Lung microvascular endothelial cell (primary cell): ENCODE measurements at regions not wholly inside any gene's neighbourhood (a gene's known extent, or its start where the extent isn't known, plus 50 kb on each side); places are given as distances from the start of the nearest gene placed in this dataset.
A peak's percentile ranks its signal among the peaks of the same experiment; 100 is the strongest.

Source experiments
- DNase-seq, 2 donors: peaks; one replicate each; pipeline versions ENCODE4 v3.0.0 to v3.0.0-alpha.2; 2010; ENCODE audit warnings: low read depth in 2 of 2

DNA sequence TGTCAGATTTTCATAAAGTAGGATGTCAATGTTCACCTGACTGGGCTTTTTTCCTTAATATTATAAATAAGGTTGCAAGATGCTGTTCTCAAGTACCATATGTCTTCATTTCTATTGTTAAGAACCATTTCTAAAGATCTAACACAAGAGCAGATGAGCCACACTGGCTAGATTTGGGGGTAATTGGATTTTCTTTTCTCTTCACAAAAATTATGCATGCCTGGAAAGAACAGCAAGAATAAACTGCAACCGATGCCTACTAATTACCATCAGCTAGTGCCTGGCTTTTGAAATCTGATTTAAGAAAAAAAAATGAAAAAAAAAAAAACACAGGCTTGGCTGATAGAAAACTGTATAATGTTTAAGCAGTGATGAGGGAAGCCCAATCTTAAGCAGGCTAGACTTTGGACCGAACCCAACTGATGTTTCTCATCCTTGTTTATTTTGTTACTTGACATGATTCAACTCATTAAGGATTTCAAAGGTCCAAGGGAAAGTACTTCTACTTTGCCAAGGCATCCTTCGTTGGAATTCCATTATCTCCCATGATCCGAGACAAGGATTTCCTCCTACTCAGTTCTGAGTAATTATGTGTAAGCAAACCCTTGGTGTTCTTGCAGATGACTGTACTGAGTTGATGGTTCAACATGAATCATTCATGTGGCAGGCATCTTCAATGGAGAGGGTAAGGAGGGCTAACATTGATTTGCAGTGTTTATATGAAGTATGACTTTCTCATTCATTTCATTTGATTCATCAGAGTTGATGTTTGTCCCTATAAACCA lies 300.5 kb downstream of the SPRY2 start:
- peak in 1 of 2 donors; percentile 97 for DNase-seq

DNA sequence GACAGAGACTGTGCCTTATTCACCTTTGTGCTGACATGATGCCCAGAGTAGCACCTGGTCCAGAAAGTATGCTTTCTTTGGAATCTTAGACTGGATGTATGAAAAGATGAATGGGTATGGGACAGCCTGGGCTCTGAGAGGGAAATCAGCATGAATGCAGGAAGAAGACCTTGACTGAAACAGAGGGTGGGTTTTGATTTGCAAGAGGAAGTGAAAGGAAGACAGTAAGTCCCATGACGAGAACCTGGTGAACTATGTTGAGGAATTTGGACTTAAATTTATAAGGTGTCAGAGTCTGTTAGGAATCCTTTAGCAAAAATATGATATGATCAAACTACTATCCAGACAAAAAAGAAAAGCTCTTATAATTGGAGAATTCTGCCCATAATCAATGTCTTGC lies 301.9 kb downstream of the SPRY2 start:
- DNase-seq: no peak

DNA sequence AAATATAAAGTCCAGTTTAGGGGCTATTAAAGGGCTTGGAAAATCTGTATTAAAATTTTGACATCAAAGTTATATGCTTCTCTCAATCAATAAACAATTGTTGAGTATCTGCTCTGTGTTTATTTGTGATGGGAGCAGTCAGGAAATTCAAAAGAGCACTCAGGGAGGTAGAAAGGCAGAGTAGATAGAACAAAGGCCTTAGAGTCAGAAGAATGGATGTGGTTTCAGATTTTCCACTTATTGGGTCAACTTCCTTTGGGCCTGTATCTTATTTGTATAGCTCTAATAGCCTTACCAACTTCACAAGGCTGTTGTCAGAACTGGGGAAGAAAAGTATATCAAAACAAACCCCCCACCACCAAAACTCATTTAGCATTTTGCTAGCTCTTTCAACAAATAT lies 302.6 kb downstream of the SPRY2 start:
- DNase-seq: peak in 1 of 2 donors; percentile 39

DNA sequence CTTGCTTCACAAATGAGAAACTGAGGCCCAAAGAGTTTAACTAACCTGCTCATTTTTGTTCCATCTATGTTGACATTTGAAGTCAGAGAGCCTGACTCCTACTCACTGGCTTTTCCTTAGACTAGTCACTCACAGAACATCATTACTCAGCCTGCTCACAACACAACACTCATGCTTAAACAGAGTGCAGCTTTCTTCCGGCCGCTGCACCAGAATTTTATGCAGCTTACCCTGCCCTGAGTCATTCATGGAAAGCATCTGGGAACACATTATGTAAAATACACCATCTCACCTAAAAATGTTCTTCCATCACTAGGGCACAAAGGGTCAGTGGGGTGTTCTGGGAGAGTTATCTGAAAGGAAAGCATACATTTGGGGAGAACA lies 303.4 kb downstream of the SPRY2 start:
- peak; percentile 6 to 93 for DNase-seq

DNA sequence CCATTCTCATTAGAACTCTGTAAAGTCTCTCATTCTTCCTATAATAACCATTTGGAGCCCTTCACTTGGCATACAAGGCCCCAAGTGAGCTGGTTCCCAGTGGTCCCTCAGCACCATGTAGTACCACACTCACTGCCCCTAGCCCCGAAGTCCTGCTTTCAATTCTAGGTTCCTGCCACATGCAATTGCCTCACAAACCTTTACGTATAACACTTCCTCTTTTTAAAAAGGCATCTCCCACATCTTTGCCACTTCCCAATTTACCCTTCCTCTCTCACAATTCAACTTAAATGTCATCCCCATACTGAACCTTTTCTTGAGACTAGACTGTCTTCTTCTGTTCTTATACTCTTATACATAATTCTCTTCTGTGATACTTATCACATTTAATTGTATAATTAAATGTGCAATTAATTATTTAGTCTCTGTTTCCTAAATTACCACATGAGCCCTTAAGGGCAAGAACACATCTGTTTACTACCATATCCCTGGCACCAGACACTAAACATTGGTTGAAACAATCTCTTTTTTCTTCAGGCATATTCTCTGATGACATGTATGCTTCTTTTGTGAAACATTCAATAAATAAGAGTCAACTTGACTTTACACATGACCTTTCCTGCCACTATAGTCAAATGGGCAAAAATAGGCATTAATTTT lies 304.0 kb downstream of the SPRY2 start:
- DNase-seq: no peak

DNA sequence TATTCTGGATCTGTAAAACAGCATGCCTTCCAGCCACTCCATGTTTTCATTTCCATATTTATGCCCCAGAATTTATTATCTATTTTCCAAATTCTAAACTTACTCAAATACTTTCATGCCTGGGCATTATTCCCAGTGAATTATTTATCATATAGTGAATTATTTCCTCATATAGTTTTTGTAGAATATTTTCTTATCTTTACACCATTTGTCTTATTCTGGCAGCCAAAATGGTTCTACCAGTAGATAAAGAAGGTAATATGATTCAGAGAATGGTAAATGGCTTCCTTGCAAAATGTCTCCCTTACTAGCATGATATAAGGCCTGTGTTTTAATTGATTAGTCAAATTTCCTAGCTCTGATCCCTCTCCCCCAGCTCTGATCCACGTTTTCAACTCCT lies 305.8 kb downstream of the SPRY2 start:
- no peak for DNase-seq

DNA sequence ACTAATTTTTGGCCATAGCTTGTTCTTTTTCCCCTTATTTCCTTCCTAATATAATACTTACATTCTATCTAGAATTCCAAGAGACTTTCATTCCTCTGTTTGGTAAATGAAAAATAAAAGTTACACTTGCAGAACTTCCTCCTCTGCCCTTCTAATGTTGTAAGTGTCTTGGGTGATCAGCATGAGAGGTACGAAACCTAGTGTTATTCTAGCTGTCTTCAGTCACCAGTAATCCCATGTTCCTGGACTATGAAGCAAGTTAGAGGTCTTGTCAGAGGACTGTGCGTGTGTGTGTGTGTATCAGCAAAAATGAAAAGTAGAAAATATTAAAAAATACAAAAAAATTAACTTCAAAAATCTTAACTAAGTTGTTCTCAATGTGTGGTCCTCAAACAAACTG lies 307.0 kb downstream of the SPRY2 start:
- DNase-seq: no peak

DNA sequence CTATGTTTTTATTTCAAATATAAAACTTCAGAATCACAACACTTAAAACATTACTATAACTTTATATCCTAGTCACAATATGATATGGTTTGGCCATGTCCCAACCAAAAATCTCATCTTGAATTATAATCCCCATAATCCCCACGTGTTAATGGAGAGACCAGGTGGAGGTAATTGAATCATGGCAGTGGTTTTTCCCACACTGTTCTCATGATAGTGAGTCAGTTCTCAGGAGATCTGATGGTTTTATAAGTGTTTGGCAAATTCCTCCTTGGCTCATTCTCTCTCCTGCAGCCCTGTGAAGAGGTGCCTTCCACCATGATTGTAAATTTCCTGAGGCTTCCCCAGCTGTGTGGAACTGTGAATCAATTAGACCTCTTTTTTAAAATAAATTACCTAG lies 307.6 kb downstream of the SPRY2 start:
- DNase-seq: no peak

DNA sequence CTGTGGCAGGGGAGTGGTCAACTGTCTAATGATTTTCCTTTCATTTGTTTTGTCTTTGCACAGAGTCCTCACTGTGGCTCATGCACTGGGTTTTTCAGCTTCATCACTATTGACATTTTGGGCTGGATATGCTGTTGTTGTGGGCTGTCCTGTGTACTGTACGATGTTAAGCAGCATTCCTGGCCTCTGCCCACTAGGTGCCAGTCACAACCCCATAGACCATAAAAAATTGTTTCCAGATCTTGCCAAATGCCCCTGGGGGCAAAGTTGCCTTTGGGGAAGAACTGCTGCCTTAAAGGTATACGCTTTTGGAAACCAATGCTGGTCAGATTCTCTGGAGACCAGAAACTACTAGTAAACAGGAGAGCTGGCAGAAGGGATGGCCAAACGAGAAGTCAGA lies 310.4 kb downstream of the SPRY2 start:
- peak; percentile 48 to 53 for DNase-seq

DNA sequence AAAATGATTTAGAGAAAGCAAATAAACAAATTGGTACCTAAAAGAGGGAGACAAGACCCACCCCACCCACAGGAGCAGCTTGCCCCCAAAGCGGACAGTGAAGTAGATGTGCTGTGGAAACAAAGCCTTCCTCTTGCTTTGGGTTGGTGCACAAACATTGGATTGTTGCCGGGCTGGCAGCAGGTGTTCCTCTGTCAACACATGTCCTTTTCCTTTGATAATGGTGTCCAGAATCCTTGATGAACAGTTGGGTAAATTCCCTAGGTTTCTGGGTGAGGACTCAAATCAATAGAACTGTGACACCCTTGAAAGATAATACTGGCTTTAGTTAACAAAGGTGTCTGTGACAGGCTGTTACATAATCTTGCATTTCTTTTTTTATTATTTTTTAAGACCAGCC lies 311.8 kb downstream of the SPRY2 start:
- no peak for DNase-seq

DNA sequence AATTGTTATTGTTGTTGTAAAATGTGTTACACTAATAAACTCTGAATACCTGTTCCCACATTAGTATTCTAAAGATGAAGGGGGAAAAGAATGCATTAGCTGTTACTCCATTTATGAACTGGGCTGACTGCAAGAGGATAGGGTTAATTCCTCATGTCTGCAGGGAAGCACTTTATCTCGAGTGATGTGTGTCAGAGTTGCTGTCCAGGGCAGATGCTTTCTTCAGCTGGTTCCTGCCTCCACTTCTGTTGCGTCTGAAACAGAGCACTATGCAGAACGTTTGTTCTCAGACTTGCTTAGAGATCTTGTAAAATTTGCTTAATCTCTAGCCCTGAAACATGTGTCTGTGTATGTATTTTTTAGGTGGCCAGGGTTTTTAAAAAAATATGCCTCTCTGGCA lies 318.8 kb downstream of the SPRY2 start:
- DNase-seq: no peak

DNA sequence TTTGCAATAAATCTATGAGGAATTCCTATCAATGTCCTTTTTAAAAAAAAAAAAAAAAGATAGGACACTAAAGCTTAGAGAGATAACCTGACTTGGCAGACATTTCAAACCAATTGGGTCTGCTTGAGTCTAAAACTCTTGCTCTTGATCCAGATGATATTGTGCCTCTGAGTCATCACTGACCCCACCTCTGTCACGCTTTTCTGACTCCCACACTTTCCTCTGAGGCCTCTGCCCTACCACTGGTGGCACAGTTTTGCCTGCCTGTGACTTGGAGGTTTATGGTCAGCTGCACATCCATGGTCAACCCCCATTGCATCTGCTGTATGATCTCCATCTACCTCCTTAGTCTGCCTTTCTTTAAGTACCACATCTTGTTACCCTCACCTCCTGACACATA lies 328.7 kb downstream of the SPRY2 start:
- peak; percentile 20 to 26 for DNase-seq

DNA sequence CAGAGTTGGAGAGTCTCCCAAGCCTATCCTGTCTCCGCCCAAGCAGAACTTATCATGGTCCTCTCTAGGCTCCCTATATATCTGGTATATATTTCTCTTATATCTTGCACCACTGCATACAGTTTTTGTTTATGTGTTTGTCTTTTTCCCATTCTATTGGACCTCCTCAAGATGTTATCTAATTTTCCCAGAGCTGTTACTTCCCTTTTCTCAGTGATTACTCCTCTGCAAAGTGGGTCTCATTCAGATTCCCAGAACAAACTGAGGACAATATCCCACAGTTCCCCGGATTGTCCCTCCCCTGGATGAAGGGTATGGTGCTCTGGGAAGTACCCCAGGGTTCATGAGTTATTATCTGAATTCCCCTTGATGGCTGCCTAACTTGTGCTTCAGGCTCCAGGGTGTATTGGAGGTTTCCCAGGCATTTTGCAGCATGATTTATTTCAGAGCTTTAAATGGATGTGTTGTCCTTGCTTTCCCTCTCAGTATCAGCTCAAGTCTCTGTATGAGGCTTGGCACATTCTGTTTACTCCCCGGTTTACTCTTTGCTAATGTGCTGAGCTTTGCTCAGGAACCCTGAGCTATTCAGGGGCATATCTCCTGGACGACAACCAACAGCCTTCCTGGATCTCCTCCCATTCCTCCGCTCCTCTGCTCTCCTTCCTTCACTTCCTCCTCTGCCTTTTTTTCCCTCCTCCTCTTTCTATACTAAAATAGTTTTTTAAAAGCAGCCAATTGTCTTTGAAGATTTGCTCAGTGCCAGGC lies 329.3 kb downstream of the SPRY2 start:
- DNase-seq: no peak

DNA sequence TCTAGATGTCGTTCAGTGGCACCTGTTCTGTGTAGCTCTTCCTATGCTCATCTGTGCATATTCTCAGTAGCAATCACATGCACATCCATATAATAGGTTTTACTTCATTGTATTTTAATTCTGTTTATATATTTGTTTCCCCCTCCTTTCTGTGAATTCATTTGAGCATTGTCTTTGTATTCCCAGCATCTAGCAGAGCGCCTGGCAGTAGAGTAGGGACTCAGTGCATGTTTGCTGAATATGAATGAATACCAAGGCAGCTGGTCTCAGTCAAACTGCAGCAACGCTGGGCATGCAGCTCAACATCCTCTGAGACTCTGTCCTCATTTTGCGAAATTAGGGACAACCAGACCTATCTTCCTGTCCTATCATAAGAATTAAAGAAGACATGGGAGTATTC lies 330.1 kb downstream of the SPRY2 start:
- DNase-seq: no peak

DNA sequence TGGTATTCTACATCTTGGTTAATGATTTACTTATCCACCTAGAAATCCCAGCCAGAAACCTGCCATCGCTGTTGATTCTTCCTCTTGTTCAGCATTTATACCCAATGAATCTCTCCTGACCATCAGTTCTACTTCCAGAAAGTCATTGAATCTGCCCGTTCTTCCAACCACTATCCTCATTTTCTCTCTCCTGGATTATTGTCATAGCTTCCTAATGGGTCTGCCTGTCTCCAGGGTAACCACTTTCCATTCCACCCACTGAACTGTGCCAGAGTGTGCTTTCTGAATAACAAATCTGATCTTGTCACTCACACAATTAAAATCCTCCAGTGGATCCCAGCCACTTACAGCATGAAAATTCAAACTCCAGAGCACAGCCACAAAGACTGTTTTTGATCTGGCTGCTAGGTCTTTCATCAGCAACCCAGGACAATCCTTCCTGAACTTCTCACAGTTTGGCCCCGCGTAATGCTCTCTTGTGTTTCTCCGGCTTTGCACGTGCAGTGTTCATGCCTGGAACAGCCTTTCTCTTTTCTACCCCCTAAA lies 330.6 kb downstream of the SPRY2 start:
- peak in 1 of 2 donors; percentile 90 for DNase-seq

DNA sequence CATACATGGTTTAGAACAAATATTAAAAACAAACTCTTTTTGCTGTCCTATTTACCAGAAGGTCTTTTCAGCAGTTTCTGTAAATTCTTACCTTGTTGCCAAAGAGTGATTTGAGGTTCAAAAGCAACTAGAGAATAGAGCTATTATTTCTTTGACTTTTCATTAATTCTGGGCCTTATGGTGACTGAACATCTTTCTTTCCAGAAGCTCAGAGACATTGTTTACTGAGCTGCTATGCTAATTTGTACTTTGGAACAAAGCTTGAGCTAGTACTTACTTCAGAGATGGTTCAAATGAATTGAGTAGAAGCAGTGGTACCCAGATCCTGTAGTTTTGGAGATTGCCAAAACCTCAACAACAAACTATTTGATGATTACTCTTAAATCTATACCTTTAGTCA lies 331.2 kb downstream of the SPRY2 start:
- DNase-seq: no peak

DNA sequence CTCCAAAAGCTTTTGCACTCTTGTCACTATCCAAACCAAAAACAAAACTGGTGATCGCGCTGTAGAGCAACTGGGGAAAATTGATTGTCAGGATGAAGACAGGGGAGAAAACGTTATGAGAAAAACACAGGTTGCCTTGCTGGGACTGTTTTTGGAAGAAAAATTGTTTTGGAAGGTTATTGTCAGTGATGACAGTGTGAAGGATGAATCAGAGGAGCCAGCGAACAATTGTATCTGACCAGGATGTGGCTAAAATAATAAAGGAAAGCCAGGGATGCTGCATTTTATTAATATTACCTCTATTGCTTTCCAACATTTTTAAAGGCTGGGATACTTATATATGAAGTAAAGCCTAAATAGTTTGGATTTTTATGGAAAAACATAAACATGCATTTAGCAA lies 334.0 kb downstream of the SPRY2 start:
- DNase-seq: peak in 1 of 2 donors; percentile 74

DNA sequence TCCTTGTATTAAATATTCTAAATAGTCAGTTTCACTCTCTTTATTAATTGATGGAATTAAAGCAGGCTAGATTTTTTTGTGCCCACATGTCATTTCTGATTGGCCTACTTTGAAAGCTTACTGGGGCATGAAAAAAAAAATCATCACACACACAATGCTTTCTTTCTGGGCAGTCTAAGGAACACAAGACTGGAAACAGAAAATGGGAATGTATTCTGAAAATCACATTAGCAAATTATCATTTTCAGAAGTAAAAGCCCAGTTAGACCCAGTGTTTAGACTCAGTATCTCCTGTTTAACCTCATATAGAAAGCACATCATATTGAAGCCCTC lies 339.4 kb downstream of the SPRY2 start:
- no peak for DNase-seq

DNA sequence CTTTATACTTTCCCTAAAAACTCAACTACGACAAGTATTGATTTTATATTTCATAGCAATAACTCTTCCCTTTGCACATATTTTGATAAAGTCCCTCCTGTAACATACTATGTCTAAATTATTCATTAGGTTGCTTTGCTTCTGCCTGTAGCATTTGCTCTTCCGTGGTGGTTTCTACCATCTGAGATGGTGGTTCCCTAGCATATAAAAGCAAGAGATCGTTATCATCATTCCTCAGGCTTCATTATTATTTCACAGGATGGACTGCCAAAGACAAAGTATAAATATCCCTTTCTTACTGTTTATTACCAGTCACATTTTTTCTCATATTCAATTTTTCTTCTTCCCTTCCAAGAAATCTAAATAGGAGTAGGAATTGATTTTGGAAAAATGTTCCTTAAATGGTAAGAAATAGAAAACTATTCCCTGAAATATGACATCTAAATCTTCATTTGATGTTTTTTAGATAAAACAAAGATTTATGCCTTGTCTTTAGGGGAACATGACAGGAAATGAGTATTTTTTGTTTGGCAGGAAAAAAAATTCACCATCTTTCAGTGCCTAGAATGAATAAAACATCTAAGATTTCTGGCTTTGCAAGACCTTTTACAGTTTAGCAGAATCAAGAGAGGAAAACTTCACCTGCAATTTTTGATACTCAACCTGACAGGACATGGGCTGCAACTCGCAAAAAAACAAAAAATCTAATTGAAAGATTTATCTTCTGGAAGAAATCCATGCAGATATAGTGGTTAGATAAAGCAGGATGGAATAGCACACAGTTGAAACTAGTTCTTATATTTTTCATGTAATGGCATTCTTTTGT lies 340.0 kb downstream of the SPRY2 start:
- peak in 1 of 2 donors; percentile 52 for DNase-seq

DNA sequence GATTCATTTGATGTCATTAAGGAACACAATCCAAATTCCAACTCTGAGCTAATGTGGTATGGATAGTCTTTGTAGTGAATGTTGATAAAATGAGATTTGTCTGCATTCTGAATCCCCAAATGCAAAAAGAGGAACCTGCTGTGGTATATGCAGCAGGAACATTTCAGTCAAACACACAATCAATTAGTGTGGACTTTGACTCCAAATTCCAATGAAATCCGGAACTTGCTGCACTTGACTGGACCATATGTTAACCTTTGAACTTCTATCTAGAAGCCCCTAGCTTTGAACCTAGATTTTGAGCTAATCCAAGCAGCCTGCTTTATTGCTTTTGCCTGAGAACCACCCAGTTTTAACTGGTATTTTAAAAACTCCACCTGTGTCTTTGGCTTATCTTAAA lies 341.3 kb downstream of the SPRY2 start:
- no peak for DNase-seq

DNA sequence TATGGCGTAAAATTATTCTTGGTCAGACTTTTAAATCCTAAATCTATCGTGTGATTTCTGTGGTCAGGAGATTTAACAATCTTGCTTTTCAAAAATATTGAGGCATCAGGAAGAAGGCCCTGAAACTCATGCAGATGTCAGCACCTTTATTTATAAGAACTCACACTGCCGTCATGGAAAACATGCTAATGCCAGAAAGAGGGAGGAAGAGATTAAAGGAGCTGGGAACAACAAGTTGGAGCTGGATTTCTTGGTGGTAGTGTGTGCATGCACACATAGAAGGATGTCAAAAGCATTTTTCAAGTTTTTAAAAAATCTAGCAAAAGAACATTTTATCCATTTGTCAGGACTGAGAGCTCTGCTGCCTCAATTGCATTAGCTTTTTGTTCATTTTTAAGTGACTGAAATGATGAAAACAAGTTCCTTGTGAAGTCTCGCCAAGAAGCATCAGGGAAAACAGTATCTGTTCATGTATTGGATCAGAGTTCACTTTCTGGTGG lies 342.5 kb downstream of the SPRY2 start:
- no peak for DNase-seq
